ENCODE measurements at regions not wholly inside any gene's neighbourhood (a gene's known extent, or its start where the extent isn't known, plus 50 kb on each side); places are given as distances from the start of the nearest gene placed in this dataset.

DNA sequence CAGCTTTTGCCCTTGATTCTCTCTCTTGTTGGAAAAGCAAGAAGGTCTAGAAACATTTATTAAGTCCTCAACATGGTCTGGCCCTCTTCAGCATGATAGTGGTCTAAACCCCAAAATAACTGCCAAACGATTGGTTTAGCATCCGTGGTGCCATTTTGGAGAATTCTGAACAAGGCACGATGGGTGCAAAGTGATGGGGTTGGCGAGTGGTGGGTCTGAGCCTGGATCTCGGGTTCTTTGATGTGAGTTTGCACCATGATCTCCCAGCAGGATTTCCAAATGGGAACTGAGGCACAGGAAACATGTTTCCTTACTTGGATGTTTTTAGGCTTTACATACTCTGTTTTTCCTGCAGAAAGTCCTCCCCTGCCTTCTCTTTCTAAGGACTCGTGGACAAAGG, 240.3 kb downstream of the MYCN start:
- no peak for DNase-seq

DNA sequence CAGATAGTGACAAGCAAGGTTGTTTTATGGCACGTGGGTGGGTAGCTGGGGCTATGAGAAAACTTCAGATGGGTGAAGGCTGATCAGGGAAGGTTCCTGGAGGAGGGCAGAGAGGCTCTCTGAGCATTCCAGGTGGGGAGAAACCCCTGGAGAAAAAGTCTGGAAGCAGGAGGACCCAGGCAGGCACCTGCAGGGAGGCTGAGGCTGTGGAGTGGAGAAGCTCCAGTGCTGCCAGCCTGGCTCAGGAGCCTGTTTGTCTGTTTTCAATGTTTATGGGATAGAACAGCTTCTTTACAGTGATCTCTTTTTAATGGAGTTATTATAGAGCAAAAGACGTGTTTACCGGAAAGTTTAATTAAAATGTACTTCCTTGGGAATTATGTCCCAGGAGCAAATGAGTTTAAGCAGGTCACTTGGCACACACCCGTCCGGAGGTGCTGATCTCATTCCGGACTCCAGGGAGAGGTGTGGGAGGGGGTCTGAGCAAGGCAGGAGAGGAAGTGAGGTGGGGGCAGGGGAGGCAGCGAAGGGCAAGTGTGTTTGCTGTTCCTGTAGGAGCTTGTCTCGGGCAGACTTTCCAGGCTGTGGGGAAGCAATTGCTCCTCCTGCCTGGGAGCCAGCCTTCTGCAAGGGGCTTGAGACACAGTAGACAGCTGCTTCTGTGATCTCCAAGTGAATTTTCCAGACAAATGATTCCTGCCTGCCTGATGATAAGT, 239.5 kb downstream of the MYCN start:
- DNase-seq, result no peak

DNA sequence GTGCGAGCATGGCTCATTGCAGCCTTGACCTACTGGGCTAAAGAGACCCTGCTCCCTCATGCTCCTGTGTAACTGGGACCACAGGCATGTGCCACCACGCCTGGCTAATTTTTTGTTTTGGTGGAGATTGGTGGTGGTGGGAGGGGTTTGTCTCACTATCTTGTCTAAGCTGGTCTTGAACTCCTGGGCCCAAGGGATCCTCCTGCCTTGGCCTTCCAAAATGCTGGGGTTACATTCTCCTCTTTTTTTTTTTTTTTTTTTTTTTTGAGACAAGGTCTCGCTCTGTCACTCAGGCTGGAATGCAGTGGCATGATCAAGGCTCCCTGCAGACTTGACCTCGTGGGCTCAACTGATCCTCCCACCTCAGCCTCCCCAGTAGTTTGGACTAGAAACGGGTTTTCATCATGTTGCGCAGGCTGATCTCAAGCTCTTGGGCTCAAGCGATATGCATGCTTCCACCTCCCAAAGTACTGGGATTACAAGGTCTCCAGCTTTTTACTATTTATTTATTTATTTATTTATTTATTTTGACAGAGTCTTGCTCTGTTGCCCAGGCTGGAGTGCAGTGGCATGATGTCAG, 238.3 kb downstream of the MYCN start:
- no peak for DNase-seq

DNA sequence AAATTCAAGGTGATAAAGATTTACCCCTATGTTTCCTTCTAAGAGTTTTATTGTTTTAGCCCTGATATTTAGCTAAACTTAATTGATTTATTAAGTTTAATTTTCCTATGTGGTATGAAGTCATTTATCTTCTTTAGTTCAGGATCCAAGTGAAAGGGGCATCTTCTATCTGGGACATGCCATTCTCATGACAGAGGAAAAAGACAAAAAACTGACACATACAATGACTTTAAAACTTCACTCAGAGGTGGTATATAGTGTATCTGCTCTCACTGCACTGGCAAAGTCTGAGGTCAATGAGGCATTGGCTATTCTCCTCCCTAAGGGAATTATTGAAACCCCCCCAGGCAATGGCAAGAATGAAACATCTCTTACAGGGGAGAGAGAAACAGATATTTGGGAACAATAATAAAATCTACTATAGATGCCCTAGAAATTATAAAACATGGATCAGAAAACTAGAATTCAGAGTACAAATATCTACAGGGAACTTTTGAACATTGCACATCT, 237.4 kb downstream of the MYCN start:
- DNase-seq, result no peak

DNA sequence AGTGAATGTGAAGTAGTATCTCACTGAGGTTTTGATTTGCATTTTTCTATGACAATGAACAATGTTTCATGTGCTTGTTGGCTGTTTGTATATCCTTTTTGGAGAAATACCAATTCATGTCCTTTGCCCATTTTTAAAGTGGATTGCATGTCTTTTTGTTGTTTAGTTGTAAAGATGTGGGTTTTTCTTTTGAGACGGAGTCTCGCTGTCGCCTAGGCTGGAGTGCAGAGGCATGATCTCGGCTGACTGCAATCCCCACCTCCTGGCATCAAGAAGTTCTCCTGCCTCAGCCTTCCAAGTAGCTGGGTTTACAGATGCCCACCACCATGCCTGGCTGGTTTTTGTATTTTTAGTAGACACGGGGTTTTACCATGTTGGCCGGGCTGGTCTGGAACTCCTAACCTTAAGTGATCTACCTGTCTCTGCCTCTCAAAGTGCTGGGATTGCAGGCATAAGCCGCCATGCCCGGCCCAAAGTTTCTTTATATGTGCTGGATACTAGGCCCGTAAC, 236.7 kb downstream of the MYCN start:
- no peak for DNase-seq

DNA sequence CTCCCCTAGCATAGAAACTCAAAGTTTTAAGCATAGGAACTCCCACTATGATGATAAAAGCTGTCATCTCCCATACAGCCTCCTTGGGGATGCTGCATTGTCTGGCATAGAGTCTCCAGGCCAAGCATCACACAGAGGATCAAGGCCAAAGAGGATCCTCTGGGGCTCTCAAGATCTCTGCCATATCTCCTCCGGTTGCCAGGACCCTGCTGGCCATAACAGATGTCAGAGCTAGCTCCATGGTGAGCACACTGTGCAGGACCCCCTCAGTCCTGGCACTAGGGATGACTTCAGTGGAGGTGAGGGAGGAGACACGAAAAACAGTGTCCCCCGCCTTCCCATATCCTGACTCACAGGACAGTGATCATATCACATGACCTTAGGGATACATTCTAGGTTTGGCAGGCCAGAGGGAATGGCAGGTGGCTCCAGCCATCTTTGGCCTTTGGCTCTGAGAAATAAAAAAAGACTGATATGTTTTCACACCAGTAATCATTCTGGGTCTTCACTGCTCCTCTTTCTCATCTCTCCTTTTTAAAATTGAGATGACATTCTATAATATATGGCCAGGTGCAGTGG, 235.0 kb downstream of the MYCN start:
- no peak for DNase-seq

DNA sequence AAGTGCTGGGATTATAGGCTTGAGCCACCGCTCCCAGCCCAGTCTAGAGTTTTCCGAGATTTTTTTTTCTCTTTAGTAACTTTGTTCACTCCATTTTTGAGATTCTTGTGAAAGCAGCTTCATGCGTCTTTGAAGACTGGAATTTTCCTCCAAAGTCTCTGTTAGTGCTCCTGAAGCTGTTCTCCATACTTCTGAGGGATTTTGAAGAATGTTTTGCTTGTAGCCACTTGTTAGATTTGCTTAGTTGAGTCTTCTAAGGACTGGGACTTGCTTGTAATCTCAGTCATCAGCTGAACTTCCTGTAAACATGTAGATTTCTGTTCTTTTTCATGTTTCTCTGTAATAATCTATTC, 234.3 kb downstream of the MYCN start:
- no peak for DNase-seq

DNA sequence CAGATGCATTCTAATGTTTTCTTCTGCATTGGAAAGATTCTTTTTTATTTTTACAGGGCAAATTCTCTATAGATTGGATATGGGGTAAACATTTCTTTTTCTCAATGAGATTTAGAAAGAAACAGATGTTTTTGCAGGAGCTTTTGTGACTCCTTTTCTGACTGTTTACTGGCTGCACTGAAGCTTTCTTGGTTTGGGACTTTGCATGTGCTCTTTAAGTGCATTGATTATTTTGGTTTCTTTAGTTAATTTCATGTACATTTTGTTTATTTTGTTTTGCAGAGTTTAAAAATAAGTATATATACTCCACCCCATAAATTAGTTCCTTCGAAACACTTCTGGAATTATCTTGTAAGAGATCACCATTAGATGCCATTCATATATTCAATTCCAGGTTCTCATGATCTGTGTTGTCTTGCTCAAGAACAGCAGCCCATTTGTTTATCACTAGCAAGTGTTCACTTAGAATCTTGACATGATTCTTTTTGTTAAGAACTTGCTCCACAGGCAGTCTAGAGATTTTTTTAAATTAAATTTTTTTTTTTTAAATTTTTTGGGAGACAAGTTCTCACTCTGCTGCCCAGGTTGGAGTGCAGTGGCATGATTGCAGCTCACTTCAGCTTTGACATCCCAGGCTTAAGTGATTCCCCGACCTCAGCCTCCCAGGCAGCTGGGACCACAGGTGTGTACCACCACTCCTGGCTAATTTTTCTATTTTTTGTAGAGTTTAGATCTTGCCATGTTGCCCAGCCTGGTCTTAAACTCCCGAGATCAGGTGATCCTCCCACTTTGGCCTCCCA, 233.7 kb downstream of the MYCN start:
- DNase-seq, result no peak

DNA sequence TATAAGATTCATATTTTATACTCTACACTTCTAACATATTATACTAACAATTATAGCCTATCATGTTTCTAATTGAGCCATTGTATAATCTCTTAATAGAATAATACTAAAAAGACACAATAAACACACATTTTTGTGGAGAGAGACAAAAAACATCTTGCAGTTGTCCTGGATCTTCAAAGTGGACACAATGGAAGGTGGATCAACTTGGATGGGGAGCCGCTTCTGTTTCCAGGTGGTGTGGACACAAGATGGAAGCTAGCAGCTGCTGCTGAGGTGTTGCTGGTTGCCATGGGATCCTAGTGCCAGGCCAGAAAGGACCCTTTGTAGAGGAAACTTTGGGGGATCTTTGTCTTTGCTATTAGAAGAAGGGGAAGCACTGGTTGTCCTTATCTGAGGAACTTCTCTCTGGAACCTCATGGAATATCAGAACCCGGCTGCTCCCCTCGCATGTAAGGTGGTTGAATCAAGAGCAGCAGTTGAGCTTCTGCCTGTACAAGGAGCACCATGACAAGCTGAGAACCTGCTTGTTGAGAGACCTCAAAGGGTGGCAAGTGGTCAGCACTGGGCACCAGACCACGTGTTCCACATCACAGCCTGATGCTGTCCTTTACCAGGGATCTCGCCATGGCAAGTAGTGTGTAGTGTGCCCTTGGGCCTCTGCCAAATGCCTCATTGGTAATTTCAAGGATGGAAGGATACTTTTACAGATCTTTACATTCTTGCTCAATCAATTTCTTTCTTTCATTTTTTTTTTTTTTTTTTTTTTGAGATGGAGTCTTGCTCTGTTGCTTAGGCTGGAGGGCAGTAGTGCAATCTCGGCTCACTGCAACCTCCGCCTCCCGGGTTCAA, 232.2 kb downstream of the MYCN start:
- DNase-seq, result no peak

DNA sequence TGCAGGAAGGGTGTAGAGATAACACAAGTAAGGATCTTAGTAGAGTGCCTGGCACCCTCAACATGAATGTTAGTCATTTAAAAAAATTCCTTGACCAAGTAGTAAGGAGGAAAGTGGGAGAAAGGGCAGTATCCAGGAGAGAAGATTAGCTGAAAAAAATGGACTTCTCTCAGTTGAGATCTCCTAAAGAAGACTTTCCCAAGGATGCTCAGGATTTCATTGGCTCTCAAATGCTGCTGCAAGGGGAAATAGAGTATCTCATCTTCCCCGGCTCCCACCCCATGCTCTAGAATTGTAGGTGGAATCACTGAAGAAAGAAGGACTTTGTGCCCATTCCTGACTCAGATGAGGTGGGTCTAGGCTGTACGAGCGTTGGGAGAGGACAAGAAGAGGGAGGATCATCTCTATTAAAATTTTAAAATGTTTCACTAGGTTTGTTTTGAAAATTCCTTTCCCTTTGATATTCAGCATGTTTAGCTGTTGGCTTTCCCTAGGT, 231.1 kb downstream of the MYCN start:
- DNase-seq, result no peak

DNA sequence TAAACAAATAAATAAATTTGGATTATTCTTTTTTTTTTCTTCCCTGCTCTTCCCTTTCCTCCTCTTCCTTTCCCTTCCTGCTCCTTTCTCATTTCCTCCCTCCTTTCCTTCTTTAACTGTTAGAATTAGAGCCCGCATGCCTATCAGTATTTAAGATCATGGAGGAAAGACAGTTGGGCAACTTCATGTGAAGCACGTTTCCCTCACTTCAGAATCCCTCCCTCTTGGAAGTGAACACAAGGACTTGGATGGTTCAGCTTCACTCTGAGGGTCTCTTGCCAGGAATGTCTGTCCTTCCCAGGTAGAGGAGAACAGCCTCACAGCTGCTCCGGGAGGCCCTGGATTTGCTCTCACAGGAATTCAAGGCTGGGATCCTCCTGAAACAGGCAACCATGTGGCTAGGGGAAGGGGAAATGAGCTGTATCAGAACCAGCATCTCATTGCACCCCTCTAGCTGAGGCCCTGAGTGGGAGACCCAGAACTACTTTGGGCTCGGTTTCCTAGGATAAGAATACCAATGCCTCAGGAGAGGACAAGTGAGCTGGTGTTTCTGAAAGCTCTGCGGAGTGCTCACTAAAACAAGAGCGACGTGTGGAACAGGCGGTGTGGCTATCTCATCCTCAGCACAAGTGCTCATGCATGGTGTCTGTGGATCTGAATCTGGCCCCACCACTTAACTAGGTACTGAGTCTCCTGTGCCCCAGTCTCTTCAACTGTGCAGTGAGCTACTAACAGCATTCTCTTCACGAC, 230.5 kb downstream of the MYCN start:
- DNase-seq, result no peak

DNA sequence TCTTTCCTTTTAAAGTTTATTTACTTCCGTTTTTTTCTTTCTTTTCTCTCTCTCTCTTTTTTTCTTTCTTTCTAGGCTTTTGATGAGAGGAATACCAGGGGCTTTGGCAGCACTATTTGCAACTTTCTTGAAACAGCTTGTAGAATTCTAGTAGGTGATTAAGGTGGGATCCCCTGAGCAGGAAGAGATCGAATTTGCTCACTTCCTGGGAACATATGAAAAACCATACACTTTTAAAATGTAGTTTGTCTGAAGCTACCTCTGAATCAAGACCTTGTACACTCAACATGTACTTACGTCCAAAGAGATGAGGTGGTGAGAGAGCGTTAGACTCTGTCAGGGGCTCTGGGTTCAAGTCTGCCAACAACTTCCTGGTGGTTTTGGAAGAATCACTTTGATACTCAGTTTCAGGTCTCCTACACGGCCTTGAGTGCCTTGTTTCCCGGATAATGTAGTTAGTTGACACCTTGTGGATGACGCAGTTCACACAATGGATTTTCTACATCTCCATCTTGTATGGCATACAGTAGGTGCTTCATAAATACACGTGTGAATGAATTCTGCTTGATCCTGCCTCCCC, 229.1 kb downstream of the MYCN start:
- DNase-seq, result no peak

DNA sequence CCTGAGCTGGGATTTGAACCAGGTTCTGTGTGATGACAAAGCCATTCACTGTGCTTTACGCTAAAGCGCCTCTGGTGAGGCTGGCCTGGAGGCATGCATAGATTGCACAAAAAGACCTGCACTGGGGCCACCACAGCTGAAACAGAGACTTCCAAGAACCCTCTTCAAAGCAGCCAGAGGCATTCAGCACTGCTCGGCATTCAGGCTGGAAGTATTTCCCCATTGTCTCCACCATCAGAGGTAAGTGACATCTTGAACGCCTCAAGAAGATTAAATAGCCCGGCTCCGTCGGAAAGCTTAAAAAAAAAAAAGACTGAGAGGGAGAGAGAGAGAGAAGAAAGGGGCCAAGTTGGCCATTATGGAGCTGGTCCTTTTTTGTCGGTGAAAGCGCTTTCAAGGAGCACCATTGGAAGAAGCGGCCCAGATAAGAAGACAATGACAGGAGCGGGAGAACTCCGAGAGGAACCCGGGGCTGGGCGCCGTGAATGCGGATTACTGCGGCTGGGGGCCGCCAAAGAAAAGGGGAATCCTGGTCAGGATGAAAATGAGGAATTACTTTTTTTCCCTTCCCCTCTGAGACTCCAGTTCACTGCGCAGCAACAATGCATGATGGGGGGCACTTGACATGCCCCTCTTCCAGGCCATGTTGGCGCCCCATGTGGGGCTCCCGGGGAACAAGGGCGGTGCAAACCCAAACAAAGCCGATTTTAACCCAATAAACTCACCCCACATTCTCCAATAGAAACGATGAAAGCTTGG, 228.3 kb downstream of the MYCN start:
- DNase-seq, result no peak

DNA sequence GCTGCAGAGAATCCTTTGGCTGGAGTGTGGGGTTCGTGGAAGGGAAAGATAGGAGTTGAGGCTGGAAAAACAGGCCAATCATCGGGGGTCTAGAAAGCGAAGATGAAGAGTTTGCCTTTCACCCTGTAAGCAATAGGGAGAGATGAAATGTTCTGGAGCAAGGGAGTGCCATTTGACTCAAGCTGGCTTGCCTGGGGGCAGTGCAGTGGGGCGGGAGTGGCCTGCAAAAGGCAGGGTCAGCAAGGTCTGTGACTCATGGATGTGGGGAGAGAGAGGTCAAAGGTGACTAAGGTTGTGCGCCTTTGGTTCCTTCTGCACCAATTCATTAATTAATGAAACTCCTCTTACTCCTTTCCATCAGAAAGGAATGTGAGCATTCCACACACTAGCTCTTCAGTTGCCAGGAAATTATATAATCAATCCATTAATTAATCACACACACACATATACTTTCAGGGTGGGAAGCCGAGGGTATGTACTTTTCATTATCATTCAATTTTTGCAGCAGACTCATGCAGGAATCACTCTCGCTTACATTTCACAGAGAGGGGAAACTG, 227.6 kb downstream of the MYCN start:
- DNase-seq, result no peak

DNA sequence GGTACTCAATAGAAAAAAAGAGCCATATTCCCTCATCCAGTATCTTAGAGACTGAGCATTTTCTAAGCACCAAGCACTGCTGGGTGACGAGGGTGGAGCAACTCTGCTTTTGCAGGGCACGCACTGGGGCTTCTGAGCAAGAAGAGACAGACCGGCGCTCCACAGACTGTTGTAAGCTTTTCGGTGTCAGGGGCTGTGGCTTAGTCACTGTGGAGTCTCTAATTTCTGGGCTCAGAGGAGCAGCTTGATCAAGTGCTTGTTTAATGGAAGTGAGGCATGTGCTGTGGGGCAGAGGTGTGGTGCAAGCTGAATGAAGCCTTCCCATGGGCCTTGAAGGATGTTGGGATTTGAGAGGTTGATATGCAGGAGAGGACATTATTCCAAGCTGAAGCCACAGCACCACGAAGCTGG, 227.1 kb downstream of the MYCN start:
- DNase-seq, result no peak

DNA sequence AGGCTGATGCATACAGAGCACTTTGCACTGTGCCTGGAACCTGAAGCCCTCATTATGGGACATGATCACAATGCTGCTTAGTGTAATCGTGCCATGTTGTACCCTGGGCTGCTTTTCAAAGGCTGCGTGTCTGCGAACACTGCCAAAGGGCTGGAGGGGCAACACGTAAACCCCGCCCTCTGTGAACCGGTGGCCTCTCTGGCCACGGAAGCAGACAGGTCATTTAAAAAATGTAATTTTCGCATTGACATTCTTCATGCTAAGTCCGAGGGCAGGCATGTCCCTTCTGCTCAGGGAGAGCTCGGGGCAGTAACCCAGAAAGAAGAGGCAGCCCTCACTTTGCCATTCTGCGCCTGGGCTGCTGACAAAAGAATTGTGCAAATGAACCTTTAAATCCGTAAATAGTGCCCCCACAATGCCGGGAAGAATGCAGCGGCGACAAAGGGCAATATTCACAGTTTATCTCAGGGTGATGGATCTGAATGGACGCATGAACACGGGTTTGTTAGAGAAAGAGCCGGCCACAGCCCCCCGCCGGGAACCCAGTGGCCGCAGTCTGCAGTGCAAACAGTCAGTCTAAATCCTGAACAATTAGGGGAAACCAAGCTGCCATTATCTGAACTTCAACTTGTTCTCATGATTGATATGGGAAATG, 226.1 kb downstream of the MYCN start:
- DNase-seq, result no peak

DNA sequence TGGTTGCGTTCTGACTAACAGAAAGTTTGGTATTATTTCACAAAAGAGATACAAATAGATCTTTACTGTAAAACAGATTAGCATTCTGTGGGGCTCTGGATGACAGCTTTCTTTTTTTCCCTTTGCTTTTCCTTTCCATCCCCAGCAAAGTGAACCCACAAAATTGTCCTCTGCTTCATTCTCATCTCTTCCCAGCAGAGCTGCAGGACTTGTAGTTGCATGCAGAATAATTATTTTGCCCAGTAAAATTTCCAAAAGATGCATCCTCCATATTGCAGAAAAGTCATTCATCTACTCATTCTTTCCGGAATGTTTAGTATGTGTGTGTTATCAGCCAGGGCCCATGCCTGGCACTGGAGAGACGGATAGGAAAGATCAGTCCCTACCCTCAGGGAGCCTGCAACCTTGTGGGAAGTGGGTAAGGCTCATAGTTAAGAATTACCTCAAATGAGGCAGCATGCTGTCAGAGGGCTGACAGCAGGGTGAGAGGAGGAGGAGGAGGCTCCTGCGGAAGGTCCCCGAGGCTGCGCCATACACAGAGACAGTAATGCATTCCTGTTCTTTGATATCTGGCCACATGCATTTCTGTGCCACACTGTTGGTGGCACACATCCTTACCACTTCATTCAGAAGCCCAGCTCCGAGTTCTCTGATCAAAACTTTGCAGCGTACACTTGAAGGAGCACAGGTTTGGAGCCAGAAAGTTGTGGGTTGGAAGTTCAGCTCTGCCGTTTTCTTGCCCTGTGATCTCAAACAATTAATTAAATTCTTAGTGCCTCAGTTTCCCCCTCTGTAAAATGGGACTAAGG, 225.4 kb downstream of the MYCN start:
- DNase-seq, result no peak

DNA sequence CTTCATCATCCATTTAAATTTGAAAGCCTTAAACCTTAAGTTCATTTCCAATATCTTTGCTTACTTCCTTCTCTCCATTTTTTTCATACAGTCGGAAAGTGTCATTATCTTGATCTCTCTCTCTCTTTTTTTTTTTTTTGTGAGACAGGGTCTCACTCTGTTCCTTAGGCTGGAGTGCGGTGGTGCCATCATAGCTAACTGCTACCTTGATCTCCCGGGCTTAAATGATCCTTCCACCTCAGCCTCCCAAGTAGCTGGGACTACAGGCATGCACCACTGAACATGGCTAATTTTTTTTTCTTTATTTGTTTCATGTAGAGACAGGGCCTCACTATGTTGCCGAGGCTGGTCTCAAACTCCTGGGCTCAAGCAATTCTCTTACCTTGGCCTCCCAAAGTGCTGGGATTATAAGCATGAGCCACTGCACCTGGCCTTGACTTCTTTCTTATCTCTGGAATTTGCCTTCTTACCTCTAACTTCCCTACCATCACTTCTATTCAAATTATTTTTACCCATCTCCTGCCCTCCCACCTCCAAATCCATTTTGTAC, 222.2 kb downstream of the MYCN start:
- DNase-seq, result no peak
